HepG2 (cell line): ENCODE measurements at regions not wholly inside any gene's neighbourhood (a gene's known extent, or its start where the extent isn't known, plus 50 kb on each side); places are given as distances from the start of the nearest gene placed in this dataset.

ENCODE experiments used
- CBFB ChIP-seq: sonication (generic); formaldehyde crosslinking; IDR thresholded peaks from 2 replicates; pipeline ENCODE4 v1.4.0; 2020; ENCODE audit warnings: missing genetic modification reagents
- GTF3A ChIP-seq: sonication (generic); formaldehyde crosslinking; conservative IDR thresholded peaks from 2 replicates; pipeline ENCODE4 v1.4.0; 2020; ENCODE audit warnings: mild to moderate bottlenecking, missing genetic modification reagents
- HMG20B ChIP-seq: conservative IDR thresholded peaks from 2 replicates; pipeline ENCODE4 v1.6.1; 2016; ENCODE audit warnings: missing genetic modification reagents, missing compliant biosample characterization
- ISL2 ChIP-seq: sonication (generic); formaldehyde crosslinking; IDR thresholded peaks from 2 replicates; pipeline ENCODE4 v1.5.0; 2020; ENCODE audit warnings: missing genetic modification reagents
- TFDP2 ChIP-seq: sonication (generic); formaldehyde crosslinking; IDR thresholded peaks from 2 replicates; pipeline ENCODE4 v1.4.0; 2020; ENCODE audit warnings: missing genetic modification reagents
- ZBTB44 ChIP-seq: sonication (generic); formaldehyde crosslinking; IDR thresholded peaks from 2 replicates; pipeline ENCODE4 v1.4.0; 2020; ENCODE audit warnings: missing genetic modification reagents
- ZNF17 ChIP-seq: sonication (generic); formaldehyde crosslinking; IDR thresholded peaks from 2 replicates; pipeline ENCODE4 v1.5.0; 2020; ENCODE audit warnings: mild to moderate bottlenecking, missing genetic modification reagents
- ZZZ3 ChIP-seq: sonication (generic); formaldehyde crosslinking; IDR thresholded peaks from 2 replicates; pipeline ENCODE4 v1.4.0; 2020; ENCODE audit warnings: missing genetic modification reagents, mild to moderate bottlenecking, borderline replicate concordance
- TF ChIP-seq, protein P1 (sequence below): sonication (generic); formaldehyde crosslinking; IDR thresholded peaks from 2 replicates; pipeline ENCODE4 v1.8.1; 2023; ENCODE audit warnings: mild to moderate bottlenecking, inconsistent platforms, moderate library complexity, missing genetic modification reagents, borderline replicate concordance

DNA sequence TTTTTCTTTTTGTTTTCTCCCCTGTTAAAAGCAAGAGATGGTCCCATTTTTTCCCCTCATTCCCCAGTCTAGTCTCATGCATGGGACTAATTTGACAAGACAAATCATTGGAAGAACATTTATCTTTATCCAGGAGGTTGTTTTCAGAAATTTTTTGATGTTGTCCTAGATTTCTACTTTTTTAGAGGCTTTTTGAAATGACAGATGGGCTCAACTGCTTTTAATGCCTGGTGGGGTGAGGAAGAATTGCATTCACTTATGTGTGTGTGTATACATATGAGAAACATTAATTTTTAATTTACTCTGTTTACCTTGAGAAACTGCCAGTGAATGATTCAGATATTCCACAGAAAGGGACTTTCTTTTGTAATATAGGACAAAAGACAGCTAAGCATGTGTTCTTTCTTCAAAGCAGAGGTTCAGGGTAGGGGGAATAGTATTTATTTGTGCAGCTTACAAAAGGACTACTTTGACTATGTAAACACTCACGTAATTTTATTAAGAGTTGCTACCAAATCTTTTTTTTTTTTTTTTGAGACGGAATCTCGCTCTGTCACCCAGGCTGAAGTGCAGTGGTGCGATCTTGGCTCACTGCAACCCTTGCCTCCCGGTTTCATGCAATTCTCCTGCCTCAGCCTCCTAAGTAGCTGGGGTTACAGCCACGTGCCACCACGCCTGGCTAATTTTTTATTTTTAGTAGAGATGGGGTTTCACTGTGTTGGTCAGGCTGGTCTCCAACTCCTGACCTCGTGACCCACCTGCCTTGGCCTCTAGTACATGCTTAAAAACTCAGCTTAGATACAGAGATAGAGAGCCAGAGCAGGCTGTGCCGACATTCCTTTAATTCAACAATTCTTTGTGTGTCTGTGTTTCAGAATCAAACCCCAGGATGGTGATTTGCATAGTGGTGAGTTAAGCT, 130.1 kb upstream of the RARB start (continued):
- TF ChIP-seq, protein P1, sequence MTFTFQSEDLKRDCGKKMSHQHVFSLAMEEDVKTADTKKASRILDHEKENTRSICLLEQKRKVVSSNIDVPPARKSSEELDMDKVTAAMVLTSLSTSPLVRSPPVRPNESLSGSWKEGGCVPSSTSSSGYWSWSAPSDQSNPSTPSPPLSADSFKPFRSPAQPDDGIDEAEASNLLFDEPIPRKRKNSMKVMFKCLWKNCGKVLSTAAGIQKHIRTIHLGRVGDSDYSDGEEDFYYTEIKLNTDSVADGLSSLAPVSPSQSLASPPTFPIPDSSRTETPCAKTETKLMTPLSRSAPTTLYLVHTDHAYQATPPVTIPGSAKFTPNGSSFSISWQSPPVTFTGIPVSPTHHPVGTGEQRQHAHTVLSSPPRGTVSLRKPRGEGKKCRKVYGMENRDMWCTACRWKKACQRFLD = no peak
- TF ChIP-seq ZZZ3 (CRISPR knock-in tag) = no peak
- no peak for TF ChIP-seq ZNF17 (CRISPR knock-in tag)
- no peak for TF ChIP-seq GTF3A (CRISPR knock-in tag)
- TF ChIP-seq ZBTB44 (CRISPR knock-in tag) = no peak
- TF ChIP-seq CBFB (CRISPR knock-in tag) = no peak
- TF ChIP-seq ISL2 = no peak
- no peak for TF ChIP-seq TFDP2 (CRISPR knock-in tag)
- no peak for TF ChIP-seq HMG20B (CRISPR knock-in tag)
